ENCODE measurements at regions not wholly inside any gene's neighbourhood (a gene's known extent, or its start where the extent isn't known, plus 50 kb on each side); places are given as distances from the start of the nearest gene placed in this dataset.

DNA sequence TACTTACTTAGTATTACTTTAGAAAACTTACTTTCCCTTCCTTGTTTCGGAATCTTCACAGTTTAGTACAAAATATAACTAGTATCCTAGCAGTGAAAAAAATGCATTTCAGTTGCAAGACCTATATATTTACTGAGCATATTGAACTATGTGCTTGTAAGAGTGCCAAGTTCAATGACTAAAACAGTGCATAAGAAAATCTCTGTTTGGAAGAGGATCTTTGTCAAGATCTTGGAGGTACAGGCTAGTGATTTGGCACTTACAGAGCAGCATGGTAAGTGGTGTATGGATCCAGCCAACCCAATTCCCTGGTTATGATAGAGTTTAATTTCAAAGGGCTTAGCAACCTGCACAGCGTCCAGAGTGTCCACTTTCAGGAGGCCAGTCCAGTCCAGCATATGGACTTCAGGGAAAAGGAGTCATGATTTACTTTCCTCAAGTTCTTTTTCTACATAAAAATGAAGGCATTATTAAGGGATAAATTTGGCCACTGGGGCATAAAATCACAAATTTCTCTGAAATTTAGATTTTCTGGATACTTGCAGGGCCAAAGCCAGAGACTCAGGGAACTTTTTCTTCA lies 625.8 kb upstream of the BCHE start:
- TF ChIP-seq, protein P1, sequence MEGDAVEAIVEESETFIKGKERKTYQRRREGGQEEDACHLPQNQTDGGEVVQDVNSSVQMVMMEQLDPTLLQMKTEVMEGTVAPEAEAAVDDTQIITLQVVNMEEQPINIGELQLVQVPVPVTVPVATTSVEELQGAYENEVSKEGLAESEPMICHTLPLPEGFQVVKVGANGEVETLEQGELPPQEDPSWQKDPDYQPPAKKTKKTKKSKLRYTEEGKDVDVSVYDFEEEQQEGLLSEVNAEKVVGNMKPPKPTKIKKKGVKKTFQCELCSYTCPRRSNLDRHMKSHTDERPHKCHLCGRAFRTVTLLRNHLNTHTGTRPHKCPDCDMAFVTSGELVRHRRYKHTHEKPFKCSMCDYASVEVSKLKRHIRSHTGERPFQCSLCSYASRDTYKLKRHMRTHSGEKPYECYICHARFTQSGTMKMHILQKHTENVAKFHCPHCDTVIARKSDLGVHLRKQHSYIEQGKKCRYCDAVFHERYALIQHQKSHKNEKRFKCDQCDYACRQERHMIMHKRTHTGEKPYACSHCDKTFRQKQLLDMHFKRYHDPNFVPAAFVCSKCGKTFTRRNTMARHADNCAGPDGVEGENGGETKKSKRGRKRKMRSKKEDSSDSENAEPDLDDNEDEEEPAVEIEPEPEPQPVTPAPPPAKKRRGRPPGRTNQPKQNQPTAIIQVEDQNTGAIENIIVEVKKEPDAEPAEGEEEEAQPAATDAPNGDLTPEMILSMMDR (IDR thresholded peaks at IDR 0.05): no peak
- WGBS, 2 donors: 79 to 86% methylated on average over 2 of the region's 2 CpGs
- DNase-seq: no peak
- Histone ChIP-seq H3K27ac (no peak overlapping the region), H3K4me1 (no peaks in the 10 kb centered on the region), H3K27me3 (no peaks in the 10 kb centered on the region), H3K4me3 (no peak overlapping the region), H3K36me3 (no peaks in the 10 kb centered on the region), H3K9me3 (no peaks in the 10 kb centered on the region)
- ATAC-seq: no peak
- intact Hi-C loops (cut with DNase I): no loop called here

DNA sequence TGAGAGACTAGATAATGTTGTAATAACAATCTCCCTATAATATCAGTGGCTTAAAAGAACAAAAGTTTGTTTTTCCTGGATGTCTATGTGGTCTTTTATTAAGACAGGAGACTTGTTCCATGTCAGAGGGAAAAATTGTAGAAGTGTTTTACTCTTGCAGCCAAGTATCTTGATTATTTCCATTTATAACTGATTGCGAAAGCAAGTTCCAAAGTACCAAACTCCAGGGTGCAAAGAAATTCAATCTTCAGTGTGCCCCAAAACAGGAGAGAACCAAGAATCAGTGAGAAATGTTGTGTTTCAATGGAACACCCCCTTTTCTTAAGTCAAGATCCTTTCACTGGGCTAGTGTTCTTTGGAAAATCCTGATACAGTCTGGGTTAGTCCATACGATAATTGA lies 624.4 kb upstream of the BCHE start:
- no peaks in the 10 kb centered on the region for H3K4me1 ChIP-seq
- ATAC-seq (no peak), DNase-seq (no peak)
- no peak overlapping the region for H3K27ac ChIP-seq
- TF ChIP-seq, protein P1 (IDR thresholded peaks at IDR 0.05): no peak
- intact Hi-C loops (cut with DNase I): no loop called here
- WGBS, 2 donors: 71 to 73% methylated on average over 2 of the region's 2 CpGs
- no peaks in the 10 kb centered on the region for H3K9me3 ChIP-seq
- no peaks in the 10 kb centered on the region for H3K27me3 ChIP-seq
- no peak overlapping the region for H3K4me3 ChIP-seq
- no peaks in the 10 kb centered on the region for H3K36me3 ChIP-seq

DNA sequence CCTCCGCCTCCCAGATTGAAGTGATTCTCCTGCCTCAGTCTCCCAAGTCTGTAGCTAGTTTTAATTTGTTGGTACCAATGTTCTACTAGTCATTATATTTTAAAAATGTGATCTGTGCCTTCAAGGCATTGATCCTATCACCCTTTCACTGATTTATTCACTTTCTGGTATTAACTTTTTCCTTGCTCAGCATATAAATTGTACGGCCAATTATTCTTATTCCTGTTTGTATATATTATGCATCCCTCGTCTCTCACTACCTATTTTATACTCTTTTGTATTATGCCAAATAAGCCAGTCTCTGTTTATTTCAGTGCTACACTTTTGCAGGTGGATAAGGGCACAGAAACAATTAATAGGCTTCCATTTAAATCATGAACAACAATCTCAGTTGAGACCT lies 620.2 kb upstream of the BCHE start:
- intact Hi-C loops (cut with DNase I): no loop called here
- no peak overlapping the region for H3K27ac ChIP-seq
- DNase-seq: no peak
- TF ChIP-seq, protein P1 (IDR thresholded peaks at IDR 0.05): no peak
- H3K4me1 ChIP-seq: no peaks in the 10 kb centered on the region
- no peaks in the 10 kb centered on the region for H3K9me3 ChIP-seq
- ATAC-seq: no peak
- no peaks in the 10 kb centered on the region for H3K27me3 ChIP-seq
- no peak overlapping the region for H3K4me3 ChIP-seq
- WGBS, 2 donors: 80 to 83% methylated on average over 3 of the region's 3 CpGs
- no peaks in the 10 kb centered on the region for H3K36me3 ChIP-seq

DNA sequence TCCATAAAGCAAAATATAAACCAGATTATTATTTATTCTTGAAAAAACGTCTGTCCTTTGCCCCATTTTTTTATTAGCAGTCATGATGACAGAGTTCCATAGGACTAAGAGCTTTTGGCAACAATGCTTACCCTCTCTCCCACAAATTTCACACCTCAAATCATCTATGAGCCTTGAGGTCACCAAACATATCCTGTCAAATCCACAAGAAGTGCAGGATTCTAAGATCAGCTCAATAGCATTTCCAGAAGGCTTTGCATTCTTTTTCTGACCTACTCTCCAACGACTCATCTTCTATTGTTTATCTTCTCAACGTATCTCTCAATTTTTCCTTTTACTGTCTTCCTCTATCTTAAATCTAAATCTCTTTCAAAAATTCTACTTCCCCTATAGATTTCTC lies 619.1 kb upstream of the BCHE start:
- no peaks in the 10 kb centered on the region for H3K27me3 ChIP-seq
- no peak for ATAC-seq
- 57% methylated on average over 3 of the region's 3 CpGs for WGBS, 2 donors
- no peaks in the 10 kb centered on the region for H3K36me3 ChIP-seq
- TF ChIP-seq, protein P1 (IDR thresholded peaks at IDR 0.05): no peak
- H3K4me1 ChIP-seq: no peaks in the 10 kb centered on the region
- intact Hi-C loops (cut with DNase I): no loop called here
- H3K4me3 ChIP-seq: no peak overlapping the region
- no peaks in the 10 kb centered on the region for H3K9me3 ChIP-seq
- no peak overlapping the region for H3K27ac ChIP-seq
- DNase-seq: no peak
